Germinal center (tissue), 1 donor: ENCODE measurements at regions not wholly inside any gene's neighbourhood (a gene's known extent, or its start where the extent isn't known, plus 50 kb on each side); places are given as distances from the start of the nearest gene placed in this dataset.

Experiments
- DNase-seq: peaks from one replicate; pipeline ENCODE4 v3.0.0; 2012; ENCODE audit warnings: mixed read lengths, low spot score

DNA sequence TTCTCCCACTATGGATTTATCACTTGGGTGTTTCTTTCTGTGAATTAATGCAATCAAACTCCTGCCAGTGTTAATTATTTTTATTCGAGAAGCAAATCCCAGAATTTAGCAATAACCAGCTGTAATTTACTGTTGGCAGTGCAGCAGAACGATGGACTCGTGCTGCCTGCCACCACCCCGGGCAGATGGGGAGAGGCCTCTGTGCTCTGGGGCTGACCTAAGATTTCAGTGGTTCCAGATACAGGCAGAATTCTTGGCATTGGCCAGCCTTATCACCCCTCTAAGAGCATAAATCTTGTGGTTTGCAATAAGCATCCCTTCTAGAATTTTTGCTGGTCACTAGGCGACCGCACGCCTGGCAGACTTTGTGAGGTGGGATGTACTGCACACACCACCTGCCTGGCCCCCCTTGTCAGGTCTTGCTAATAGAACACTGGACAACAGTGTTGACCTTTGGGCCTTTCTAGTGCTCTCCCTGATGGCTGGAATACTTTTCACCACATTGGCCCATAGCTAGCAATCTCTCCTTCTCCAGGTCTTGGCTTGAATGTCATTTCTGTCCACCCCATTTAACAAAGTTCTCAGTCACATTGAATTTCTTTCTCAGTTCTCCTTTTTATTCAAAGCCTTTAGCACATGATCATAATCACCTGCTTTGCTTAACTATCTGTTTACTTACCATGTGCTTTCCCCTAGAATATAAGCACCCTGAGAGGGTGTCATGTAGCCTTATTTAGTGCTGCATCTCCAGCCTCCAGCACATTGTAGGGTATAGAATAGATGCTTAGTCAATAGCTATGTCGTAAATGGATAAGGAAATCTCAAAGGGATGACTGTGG lies 122.1 kb upstream of the DYNLRB2 start:
- DNase-seq: no peak

DNA sequence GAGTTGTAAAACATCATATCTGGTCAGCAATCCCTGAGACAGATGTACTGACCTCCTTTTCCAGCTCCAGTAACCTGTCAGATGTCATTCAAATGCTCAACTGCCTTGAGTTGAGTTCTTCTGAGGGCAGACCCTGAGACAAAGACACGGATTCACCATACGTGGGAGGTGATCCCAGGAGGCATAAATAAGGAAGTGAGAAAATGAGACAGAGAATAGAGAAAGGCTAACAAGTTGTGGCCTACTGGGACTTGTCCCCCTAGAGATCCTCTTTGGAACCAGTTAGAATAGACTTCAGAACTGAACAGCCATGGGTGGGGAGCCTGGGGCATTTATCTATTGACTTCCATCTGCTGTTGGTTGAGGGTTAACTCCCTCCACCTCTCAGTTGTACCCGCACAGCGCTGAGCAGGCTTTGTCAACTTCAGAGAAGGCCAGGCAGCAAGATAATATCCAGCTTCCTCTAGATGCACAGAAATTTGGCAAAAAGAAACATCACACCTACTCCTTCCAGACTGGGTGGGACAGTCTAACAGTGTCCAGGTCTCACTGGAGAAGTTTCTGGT lies 123.0 kb upstream of the DYNLRB2 start:
- DNase-seq: no peak

DNA sequence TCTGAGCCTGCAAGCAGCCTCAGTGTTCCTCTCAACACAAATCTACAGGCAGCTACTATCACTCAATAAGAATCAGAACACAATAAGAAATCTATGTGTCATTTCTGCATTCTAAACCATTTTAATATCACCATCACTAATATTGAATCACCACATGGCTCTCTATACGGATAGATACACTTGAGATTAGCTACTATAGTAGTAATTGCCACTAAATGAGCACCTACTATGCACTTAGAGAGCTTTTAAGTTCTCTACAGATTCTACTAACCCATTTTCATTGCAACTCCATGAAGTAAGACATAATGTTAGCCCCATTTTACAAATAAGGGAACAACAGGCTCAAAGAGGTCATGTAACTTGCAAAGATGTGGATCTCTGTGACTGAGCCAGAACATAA lies 132.8 kb upstream of the DYNLRB2 start:
- no peak for DNase-seq

DNA sequence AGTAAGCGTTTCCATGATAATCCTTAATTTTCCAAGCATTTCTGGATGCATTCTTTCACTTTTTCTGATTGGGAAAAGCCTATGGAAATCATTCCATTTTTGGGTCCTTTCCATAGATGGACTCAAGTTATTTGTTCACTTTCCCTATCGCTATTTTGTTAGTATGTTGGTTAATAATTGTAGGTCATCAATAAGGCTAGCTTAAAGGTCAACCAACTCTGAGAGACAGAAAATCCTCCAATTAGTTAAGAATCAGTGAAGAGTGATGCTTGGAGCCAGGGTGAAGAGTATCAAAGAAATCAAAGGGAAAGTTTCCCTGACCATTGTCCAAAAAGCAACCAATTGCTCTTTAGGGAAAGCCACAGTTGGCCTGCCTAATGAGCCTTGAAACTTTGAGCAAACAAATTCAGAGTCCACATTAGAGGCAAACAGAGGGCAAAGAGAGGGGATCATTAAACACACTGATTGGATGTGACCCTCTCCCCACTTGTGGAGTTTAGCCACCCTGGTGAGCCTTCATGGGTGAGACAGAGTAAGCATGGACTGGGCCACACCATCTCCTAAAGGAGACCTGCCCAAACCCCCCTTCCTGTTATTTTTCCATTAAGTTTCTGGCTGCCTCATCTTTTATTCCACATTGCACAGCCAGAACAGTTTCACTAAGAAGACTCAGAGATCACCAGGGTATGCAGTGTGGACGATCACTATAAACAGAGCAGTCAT lies 133.4 kb upstream of the DYNLRB2 start:
- no peak for DNase-seq

DNA sequence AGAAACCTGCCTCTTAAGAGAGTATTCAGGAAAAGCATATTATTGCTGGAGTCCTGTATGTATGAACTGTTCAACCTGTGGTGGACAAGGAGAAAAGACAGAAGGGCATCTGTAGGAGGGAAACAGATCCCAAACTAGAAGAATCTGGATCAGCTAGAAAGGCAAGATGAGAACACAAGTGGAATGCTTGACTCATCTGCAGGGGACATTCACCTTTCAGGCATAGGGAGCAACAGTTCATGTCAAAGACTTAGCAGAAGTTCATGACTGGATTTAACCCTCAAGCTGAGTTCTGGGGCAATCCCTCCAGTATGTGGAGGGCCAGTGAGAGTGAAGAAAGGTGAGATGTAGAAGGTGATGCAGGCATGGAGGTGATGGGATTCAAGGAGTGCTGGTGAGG lies 135.9 kb upstream of the DYNLRB2 start:
- DNase-seq: no peak

DNA sequence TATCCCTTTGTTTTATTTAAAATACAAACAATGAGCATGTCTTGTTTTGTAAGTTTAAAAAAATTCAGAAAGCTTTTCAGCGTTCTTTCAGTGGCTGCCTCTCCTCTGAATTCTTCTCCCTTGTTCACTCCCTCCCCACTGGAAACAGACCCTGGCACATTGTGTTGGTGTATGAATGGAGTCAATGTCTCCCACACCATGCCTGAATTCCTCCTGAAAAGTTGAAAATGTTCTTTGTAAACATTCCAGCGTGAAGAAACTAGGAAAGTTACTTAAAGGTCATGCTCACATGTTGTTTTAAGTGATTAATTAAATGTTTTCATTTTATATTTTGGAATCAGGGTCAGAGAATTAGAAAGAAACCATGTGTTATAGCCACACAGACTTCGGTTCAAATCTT lies 136.9 kb upstream of the DYNLRB2 start:
- DNase-seq: no peak

DNA sequence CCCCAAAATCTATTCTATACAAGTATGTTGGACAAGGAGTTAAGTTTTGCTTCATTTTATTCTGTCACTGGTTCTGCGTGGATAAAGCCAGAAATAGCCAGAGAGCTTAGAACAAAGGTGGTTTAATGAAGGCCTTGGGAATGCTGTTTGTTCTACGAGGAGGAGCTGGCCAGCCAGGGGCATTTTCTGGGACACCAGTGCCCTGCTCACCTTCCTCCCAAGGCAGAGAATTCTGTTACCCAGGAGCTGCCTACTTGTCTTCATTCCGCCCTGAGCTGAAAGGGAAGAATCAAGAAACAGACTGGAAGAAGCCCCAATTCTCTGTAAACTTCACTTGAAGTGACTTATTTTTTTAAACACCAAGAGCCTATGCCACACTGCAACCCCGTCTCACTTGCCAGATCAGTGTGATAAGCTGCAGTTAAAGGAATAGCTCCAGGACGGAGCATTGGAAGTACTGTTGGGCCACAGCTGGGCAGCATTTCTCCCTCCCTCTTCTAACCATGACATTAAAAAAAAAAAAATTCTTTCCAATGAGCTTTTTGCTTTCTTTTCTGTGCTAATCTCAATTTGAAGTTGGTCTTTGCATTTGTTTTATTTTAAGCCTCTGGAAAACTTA lies 149.8 kb upstream of the DYNLRB2 start:
- DNase-seq: no peak

DNA sequence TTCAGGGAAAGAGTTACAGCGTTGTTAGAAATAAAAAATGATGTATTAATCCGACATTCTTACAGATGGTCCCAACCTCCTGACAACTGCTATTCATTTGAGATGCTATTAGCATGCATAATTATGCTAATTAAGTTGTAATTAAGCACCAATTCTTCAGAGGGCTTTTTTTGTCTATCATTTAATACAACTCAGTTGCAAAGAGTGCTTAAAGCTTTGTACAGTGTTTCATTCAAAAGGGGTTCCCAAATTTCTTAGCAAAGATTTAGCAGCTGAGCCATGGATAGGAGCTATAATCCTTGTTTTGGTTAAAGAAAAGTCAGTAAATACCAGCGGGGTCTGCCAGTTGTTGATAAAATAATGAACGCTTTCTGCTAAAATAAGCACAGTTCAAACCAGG lies 150.7 kb upstream of the DYNLRB2 start:
- no peak for DNase-seq

DNA sequence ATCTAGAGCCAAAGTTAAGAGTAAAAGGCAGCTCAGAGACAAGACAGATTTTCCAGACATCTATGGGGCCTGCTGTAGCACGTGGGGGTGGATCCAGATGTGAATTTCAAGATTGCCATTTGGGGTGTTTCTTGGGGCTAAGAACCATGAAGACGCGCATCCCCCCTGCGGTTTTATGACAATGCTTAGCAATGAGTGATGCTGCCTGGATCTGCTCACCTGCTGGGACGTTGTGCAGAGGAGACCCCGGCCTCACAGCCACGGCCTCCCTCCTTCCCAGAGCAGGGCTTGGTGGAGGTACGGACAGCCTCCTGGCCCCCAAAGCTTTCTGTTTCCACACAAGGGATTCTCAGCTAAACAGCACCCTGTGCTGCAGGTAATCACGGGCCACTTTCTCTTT lies 151.5 kb upstream of the DYNLRB2 start:
- DNase-seq: no peak

DNA sequence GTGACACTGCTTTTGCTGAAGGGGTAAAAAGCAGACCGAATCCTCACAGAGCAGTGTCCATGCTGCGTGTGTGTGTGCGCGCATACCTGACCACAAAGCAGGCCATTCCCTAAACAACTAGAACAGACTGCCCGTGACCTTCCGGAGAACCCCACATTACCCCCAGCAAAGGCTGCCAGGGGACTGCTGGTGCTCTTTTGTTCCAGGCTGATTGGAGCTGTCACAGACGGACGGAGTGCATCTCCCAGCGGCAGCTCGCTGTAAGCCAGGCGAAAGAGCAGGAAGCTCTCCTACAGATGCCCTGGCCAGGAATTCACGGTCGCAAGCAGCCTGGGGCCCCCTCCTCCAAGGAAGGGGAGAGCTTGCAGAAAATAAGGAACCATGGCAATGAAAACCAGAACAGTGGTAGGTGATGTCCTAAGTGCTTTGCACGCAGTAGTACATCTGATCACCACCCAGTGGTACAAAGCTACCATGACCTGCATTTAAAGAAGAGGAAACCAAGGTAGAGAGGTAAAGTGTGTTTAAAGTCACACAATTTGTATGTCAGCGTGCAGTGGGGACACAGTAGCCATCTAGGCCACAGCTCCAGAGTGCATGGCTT lies 153.4 kb upstream of the DYNLRB2 start:
- DNase-seq: no peak

DNA sequence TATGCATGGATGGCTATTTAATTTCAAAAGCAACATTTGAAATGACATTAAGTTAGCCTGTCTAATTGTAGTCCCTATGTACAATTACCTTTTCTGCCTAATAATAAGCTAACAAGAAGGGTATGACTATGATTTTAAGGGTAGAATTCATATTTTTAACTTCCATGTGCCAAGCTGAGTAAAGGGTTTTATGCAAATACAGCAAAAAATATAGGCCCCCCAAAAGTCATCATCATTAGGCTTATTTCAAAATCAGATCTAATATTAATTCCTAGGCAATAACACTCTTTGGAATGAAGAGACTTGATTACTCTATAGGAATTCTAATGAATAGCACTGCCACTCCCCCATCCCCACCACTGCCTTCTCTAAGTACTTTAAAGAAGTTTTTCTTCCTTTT lies 155.9 kb upstream of the DYNLRB2 start:
- DNase-seq: no peak

DNA sequence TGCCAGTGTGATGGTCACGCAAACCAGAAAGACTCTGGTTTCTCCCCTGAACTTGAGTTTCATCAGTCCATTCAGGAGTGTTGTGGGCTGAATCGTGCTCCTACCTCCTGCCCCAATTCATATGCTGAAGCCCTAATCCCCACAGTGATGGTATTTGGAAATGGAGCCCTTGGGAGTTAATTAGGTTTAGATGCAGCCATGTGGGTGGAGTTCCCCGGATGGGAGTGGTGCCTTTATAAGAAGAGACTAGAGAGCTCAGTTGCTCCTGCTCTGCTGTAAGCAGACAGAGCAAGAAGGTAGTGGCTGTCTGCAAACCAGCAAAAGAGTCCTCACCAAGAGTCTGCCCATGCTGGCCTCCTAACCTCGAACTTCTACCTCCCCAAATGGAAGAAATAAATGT lies 160.3 kb upstream of the DYNLRB2 start:
- no peak for DNase-seq

DNA sequence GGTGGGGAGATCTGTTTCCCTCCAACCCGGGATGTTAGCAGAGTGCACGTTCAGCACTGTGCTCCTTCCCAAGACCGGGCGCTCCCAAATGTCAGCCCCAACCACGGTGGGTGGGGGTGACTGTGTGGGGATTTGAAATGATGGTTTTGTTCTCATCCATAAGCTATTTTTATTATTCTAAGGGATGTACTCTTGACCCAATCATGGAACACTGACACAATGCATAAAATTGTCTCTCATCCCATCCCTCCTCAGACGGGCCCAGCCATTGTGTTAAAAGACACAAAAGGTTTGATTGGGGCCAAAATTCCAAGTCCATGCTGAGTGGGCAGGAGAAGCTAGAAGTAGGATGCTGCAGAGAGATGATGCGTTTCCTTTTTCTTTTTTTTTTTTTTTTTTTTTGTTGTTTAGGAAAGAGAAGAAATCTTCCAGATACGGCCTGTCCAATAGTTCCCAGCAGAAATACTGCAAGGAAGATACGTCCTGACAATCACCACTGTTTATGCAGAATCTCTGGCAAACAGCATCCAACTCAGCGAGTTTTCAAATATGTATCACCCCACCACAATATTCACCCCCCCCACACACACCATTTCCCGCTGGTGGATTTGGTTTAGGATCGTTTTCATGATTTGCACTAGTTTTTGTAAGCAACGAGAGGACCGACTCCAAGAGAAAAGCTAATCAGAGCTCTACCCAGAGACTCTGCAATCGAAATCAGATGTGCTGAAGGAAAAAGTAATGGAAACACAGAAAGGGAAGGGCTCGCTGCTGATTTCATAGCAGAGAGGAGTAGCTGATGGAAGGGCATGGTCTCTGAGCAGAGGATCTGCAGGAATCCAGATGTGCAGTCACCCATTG lies 163.5 kb upstream of the DYNLRB2 start:
- DNase-seq: no peak

DNA sequence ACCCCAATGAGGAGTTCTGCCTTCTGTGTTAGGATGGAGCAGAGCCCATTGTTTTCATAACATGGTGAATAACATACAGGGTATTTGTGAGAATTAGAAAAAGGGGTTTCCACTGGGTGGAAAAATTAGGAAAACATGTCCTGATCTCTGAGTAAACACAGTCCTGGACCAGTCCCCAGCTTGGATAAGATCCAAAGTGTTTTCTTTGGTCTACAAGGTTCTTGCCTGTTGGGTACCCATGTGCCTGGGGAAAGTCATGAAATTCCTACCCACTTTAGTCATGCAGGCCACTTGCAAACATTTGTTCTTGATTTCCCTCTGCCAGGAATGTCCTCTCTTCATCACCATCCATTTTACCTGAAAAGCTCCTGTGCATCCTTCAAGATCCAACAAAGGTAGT lies 164.8 kb upstream of the DYNLRB2 start:
- no peak for DNase-seq

DNA sequence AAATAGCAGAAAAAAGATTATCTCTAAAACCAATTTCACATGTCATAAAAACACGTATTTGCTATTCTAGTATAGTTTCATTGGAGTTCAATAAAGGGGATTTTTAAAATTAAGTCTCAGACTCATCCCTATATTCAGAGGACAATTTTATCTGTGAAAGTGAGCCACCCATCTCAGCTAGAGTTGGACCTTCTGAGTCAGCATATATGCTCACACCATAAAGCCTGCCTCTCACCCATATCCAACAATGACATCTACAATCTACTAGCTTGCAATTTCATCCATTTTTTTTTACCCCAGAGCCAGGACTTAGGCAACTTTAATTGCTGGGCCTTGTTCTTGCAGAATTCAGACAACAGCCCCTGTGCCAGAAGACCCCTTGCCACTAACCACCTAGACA lies 165.3 kb upstream of the DYNLRB2 start:
- no peak for DNase-seq

DNA sequence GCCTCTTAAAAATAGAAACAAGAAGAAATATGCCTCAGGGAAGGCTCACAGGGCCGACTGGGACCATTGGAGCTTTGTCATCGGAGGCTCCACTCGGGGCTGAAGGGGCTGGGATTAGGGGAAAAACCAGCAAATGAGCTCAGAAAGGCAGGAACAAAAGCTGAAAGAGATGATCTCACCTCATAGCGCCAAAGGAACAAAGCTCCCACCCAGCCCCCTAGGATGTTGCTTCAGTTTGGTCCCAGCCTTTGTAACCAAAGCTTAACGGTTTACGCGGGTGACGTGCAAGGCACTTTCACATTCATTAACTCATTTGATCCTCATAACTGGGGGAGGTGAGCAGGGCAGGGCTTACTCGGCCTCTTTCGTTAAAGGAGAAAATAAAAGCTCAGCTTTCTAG lies 168.5 kb upstream of the DYNLRB2 start:
- DNase-seq: no peak

DNA sequence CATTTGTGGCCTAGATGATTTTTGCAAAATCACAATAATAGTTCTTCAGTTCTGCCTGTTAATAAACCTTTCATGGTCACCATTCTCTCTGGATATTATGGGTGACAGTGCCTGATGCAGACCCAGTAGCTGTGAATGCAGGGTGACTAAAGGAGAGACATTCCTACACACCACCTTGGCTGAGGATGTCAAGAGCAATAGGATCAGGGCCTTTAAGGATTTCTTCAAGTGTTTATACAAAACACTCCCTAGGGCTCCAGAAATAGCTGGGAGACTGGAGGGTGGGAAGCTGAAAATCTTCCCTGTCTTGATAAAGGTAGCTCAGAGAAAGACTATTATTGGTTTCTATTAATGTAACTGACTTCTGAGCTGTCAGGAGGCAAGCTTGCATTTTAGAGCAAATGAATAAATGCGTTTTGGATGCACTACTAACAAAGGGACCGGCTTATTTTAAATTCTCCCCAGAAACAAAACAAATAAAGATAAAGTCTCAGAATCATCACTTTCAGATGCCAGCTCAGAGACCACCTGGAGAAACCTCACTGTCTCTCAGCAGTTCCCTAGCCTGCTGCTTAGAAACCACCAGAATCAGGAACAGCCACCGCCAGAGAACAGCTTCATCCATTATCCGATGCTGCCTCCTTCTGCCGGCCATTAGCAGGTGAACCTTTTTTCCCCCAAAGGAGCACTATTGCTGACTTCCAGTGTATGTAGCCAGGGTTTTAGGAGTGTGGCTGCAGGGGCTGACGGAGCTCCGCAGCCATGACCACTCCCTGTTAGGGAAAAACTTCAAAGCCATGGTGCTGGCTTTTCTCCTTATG lies 171.4 kb upstream of the DYNLRB2 start:
- no peak for DNase-seq

DNA sequence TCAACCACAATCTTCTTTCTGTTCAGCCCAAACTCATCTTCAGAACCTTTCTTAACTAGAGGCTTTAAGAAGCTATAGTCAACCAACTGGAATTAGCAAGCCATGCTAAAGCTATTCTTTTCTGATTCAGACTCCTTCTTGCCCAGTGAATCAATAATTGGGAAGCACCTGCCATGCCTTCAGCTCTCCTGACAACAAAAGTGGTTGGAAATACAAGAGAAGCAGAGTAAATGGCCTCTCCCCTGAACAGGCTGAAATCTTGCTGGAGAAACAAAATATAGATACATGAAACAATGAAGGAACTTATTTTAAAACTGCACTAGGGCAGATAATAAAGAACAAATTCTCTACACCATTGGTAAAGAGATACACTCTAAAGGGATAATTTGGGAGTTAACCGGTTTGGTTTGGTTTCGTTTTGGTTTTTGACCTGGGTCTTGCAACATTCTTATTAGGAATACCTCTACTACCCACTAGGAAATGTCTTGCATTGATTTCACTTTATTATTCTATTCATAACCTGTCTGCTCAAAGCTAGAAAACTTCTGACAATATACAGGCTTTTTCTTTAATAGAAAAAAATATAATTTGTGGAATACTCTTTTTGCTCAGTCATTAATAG lies 173.6 kb upstream of the DYNLRB2 start:
- no peak for DNase-seq

DNA sequence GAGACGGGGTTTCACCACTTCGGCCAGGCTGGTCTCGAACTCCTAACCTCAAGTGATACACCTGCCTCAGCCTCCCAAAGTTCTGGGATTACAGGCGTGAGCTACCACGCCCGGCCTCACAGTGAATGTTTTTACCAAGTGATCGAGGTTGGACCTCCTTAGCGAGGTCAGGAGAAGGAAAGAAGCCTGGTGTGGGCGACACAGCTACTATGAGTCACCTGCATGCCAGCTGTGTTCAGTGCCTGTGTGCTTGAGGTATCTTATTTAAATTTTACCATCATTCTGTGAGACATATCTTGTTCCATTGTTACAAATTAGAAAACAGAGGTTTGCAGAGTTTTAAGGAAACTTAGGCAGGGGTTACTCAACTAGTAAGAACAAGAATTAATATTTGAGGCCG lies 174.8 kb upstream of the DYNLRB2 start:
- DNase-seq: no peak

DNA sequence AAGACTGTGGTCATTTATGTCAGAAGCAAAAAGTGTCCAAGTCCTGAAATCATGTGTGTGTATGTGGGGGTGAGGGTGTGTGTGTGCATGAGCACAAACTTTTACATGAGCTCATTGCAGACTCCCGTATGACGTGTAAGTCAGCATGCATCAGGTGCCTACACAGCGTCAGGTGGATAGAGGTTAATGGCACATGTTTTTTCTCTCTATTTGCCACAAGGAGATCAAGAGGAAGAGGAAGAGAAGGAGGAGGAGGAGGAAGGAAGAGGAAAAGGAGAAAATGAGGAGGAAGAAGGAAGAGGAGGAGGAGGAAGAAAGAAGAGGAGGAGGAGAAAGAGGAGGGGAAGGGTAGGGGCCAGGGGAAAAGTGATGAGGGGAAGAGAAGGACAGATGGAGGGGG lies 178.0 kb upstream of the DYNLRB2 start:
- DNase-seq: no peak
